HG03342 (cell line): ENCODE measurements at regions not wholly inside any gene's neighbourhood (a gene's known extent, or its start where the extent isn't known, plus 50 kb on each side); places are given as distances from the start of the nearest gene placed in this dataset.
"Not testable (repeated sequence)": the region's sequence is repeated elsewhere in the genome, so short reads cannot be mapped to it uniquely, and the experiment has no call there.

Experiments
- ATAC-seq: cut with Tn5 transposase; IDR thresholded peaks from one replicate; pipeline ENCODE4 v1.9.1; 2021; ENCODE audit warnings: mild to moderate bottlenecking, moderate library complexity; ENCODE audit not compliant: unreplicated experiment

- ATAC-seq = no peak
Measured at GRCh38 chr12:87439990-87440827, 589.0 kb downstream of the C12orf50 start.

- no peak for ATAC-seq
Measured at GRCh38 chr12:87430444-87430843, 598.8 kb downstream of the C12orf50 start.

- no peak for ATAC-seq
Measured at GRCh38 chr12:87428701-87429277, 600.4 kb downstream of the C12orf50 start.

GRCh38 chr12:87427770-87428169, 601.4 kb downstream of the C12orf50 start:
- ATAC-seq = no peak

- ATAC-seq = no peak
Measured at GRCh38 chr12:87425942-87426554, 603.2 kb downstream of the C12orf50 start.

GRCh38 chr12:87421233-87421632, 608.0 kb downstream of the C12orf50 start:
- ATAC-seq = not testable (repeated sequence)

GRCh38 chr12:87413784-87414183, 615.4 kb downstream of the C12orf50 start:
- no peak for ATAC-seq

- no peak for ATAC-seq
Measured at GRCh38 chr12:87406926-87407325, 622.3 kb downstream of the C12orf50 start.

GRCh38 chr12:87405918-87406317, 623.3 kb downstream of the C12orf50 start:
- ATAC-seq = no peak

- ATAC-seq = not testable (repeated sequence)
Measured at GRCh38 chr12:87394168-87394567, 635.0 kb downstream of the C12orf50 start.

- ATAC-seq = no peak
Measured at GRCh38 chr12:87388376-87388775, 640.8 kb downstream of the C12orf50 start.

GRCh38 chr12:87385322-87385721, 643.9 kb downstream of the C12orf50 start:
- ATAC-seq = no peak

GRCh38 chr12:87384226-87384625, 645.0 kb downstream of the C12orf50 start:
- no peak for ATAC-seq

GRCh38 chr12:87383680-87384079, 645.5 kb downstream of the C12orf50 start:
- ATAC-seq = no peak

GRCh38 chr12:87382959-87383566, 646.1 kb downstream of the C12orf50 start:
- no peak for ATAC-seq

GRCh38 chr12:87382436-87382835, 646.8 kb downstream of the C12orf50 start:
- ATAC-seq = no peak

- no peak for ATAC-seq
Measured at GRCh38 chr12:87381742-87382141, 647.5 kb downstream of the C12orf50 start.

- ATAC-seq = no peak
Measured at GRCh38 chr12:87378526-87378925, 650.7 kb downstream of the C12orf50 start.

GRCh38 chr12:87376722-87377121, 652.5 kb downstream of the C12orf50 start:
- ATAC-seq = no peak

GRCh38 chr12:87369161-87369560, 660.0 kb downstream of the C12orf50 start:
- no peak for ATAC-seq

GRCh38 chr12:87368259-87368658, 660.9 kb downstream of the C12orf50 start:
- no peak for ATAC-seq

- ATAC-seq = no peak
Measured at GRCh38 chr12:87365423-87365822, 663.8 kb downstream of the C12orf50 start.
